BJ (cell line): ENCODE measurements at regions not wholly inside any gene's neighbourhood (a gene's known extent, or its start where the extent isn't known, plus 50 kb on each side); places are given as distances from the start of the nearest gene placed in this dataset.

ENCODE experiments used
- CTCF ChIA-PET: fragments of 350-600 bp; formaldehyde crosslinking; extraction: SDS; loops from one replicate; lab custom pipeline; 2021; ENCODE audit warnings: antibody characterized with exemption, inconsistent platforms; lab: Yijun Ruan, JAX
- POLR2A ChIA-PET: fragments of 300-600 bp; sonication (Branson Sonifier 250); formaldehyde crosslinking; extraction: SDS; loops from one replicate; lab custom pipeline; 2021; ENCODE audit warnings: antibody characterized with exemption; lab: Charles Lee
- DNase-seq: peaks from one replicate; pipeline ENCODE4 v3.0.0-alpha.2; 2011; ENCODE audit warnings: low read depth
- H3K27me3 ChIP-seq: 2 replicates; pipeline ENCODE4 v1.6.0; 2011; ENCODE audit warnings: low read length; ENCODE audit not compliant: control insufficient read depth, insufficient read depth
- H3K36me3 ChIP-seq: 2 replicates; pipeline ENCODE4 v1.5.1; 2011; ENCODE audit warnings: low read length; ENCODE audit not compliant: control insufficient read depth, insufficient read depth
- H3K4me3 ChIP-seq: 2 replicates; pipeline ENCODE4 v1.5.1; 2011; ENCODE audit warnings: low read depth, mild to moderate bottlenecking, control low read depth, low read length
- CTCF ChIP-seq: IDR thresholded peaks from 2 replicates; pipeline ENCODE4 v1.5.1; 2011; ENCODE audit warnings: low read depth, mild to moderate bottlenecking, control low read depth, inconsistent platforms, low read length, moderate library complexity; ENCODE audit not compliant: insufficient read depth

- POLR2A ChIA-PET = no interaction called here
- TF ChIP-seq CTCF = no peak
- no peaks in the 10 kb centered on the region for H3K36me3 ChIP-seq
- DNase-seq = no peak
- CTCF ChIA-PET = no interaction called here
- H3K27me3 ChIP-seq = no peaks in the 10 kb centered on the region
- no peak overlapping the region for H3K4me3 ChIP-seq
Measured at GRCh38 chrX:4851534-4851933, 1138.1 kb upstream of the PRKX start.

GRCh38 chrX:4850312-4850711 is 1136.9 kb upstream of the PRKX start:
- no peak for DNase-seq
- ChIA-PET CTCF (no interaction called here), POLR2A (no interaction called here)
- H3K36me3 ChIP-seq = no peaks in the 10 kb centered on the region
- H3K27me3 ChIP-seq = no peaks in the 10 kb centered on the region
- no peak for TF ChIP-seq CTCF
- no peak overlapping the region for H3K4me3 ChIP-seq

GRCh38 chrX:4844376-4844775 is 1130.9 kb upstream of the PRKX start:
- no peak for TF ChIP-seq CTCF
- no peak for DNase-seq
- no peaks in the 10 kb centered on the region for H3K27me3 ChIP-seq
- ChIA-PET CTCF (no interaction called here), POLR2A (no interaction called here)
- H3K36me3 ChIP-seq = no peaks in the 10 kb centered on the region
- H3K4me3 ChIP-seq = no peak overlapping the region

GRCh38 chrX:4841216-4841745 is 1127.8 kb upstream of the PRKX start:
- TF ChIP-seq CTCF = no peak

GRCh38 chrX:4831574-4831973 is 1118.1 kb upstream of the PRKX start:
- Histone ChIP-seq H3K36me3 (no peaks in the 10 kb centered on the region), H3K27me3 (no peaks in the 10 kb centered on the region), H3K4me3 (no peak overlapping the region)
- TF ChIP-seq CTCF = no peak
- no peak for DNase-seq
- CTCF ChIA-PET = no interaction called here
- POLR2A ChIA-PET = no interaction called here

More at GRCh38 chrX:4841216-4841745, 1127.8 kb upstream of the PRKX start:
- H3K36me3 ChIP-seq = no peaks in the 10 kb centered on the region
- no peak overlapping the region for H3K4me3 ChIP-seq
- no peaks in the 10 kb centered on the region for H3K27me3 ChIP-seq
- ChIA-PET POLR2A (no interaction called here), CTCF (no interaction called here)
- no peak for DNase-seq
